Chondrocyte (in vitro differentiated cells): ENCODE measurements at regions not wholly inside any gene's neighbourhood (a gene's known extent, or its start where the extent isn't known, plus 50 kb on each side); places are given as distances from the start of the nearest gene placed in this dataset.
A peak's percentile ranks its signal among the peaks of the same experiment; 100 is the strongest.

Source experiments
- DNase-seq: peaks from one replicate; pipeline ENCODE4 v3.0.0; 2021; ENCODE audit warnings: mixed read lengths, low spot score
- H3K27ac Mint-ChIP-seq: one replicate; pipeline ENCODE4 v1.8.0; 2021; ENCODE audit warnings: mild to moderate bottlenecking, moderate library complexity, mixed read lengths; ENCODE audit not compliant: unreplicated experiment
- H3K27me3 Mint-ChIP-seq: 2 replicates; pipeline ENCODE4 v1.8.0; 2021; ENCODE audit warnings: low read depth, mixed read lengths
- H3K36me3 Mint-ChIP-seq: 2 replicates; pipeline ENCODE4 v1.8.0; 2021; ENCODE audit warnings: low read depth, mixed read lengths
- H3K4me1 Mint-ChIP-seq: 2 replicates; pipeline ENCODE4 v1.8.0; 2021; ENCODE audit warnings: low read depth, mild to moderate bottlenecking, mixed read lengths
- H3K4me3 Mint-ChIP-seq: one replicate; pipeline ENCODE4 v1.8.0; 2021; ENCODE audit warnings: mild to moderate bottlenecking, moderate library complexity, mixed read lengths; ENCODE audit not compliant: unreplicated experiment
- H3K9me3 Mint-ChIP-seq: 2 replicates; pipeline ENCODE4 v1.8.0; 2021; ENCODE audit warnings: low read depth, mixed read lengths
- TF ChIP-seq, protein P1 (sequence below): fragments of 200-600 bp; sonication (generic); IDR thresholded peaks from 2 replicates; pipeline ENCODE4 v1.5.0; 2021; ENCODE audit warnings: antibody characterized with exemption, mild to moderate bottlenecking, moderate library complexity

DNA sequence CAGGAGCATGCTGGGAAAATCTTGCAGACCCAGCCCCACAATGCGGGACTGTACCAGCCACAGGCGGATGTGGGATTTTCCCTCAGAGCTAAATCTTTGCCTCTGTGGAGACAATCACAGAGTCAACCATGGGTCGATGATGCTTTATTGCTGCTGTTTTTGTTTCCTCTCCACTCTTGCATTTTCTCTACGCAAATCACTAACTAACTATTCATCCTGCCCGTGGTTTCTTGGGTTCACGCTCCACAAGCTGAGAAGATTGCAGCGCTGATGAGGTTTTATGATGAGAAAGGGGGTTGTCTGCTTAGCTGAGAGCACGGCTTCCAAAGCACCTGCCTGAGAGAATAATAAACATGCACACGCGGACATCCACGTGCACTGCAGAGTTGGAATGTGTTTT lies 500.2 kb upstream of the ADAMTS16 start:
- no peak for DNase-seq
- Mint-ChIP-seq H3K4me3 (no peak overlapping the region), H3K36me3 (no peaks in the 10 kb centered on the region), H3K9me3 (no peaks in the 10 kb centered on the region), H3K27ac (no peak overlapping the region), H3K4me1 (no peaks in the 10 kb centered on the region), H3K27me3 (peaks cover 5% of the 10 kb centered on the region)
- TF ChIP-seq, protein P1, sequence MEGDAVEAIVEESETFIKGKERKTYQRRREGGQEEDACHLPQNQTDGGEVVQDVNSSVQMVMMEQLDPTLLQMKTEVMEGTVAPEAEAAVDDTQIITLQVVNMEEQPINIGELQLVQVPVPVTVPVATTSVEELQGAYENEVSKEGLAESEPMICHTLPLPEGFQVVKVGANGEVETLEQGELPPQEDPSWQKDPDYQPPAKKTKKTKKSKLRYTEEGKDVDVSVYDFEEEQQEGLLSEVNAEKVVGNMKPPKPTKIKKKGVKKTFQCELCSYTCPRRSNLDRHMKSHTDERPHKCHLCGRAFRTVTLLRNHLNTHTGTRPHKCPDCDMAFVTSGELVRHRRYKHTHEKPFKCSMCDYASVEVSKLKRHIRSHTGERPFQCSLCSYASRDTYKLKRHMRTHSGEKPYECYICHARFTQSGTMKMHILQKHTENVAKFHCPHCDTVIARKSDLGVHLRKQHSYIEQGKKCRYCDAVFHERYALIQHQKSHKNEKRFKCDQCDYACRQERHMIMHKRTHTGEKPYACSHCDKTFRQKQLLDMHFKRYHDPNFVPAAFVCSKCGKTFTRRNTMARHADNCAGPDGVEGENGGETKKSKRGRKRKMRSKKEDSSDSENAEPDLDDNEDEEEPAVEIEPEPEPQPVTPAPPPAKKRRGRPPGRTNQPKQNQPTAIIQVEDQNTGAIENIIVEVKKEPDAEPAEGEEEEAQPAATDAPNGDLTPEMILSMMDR = no peak

DNA sequence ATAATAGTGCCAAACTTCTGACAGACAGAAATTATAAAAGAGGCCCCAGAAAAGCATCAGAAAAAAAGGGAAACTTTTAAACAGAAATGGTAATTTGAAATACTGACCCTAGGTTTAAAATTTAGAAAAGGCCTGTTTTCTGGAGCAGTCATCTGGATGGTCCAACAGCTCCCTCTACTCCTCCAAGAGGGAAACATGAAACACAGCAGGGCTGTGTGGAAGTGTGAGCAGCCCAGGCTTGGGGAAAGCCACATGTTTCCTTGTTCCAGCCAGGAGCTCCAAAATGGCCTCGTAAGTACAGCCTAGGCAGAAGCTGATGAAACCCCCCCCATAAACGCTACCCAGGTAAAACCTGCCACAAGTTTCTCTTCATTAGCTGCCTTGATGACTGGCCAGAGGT lies 499.3 kb upstream of the ADAMTS16 start:
- Mint-ChIP-seq H3K9me3 (no peaks in the 10 kb centered on the region), H3K36me3 (no peaks in the 10 kb centered on the region), H3K27me3 (peaks cover 5% of the 10 kb centered on the region), H3K27ac (no peak overlapping the region), H3K4me1 (no peaks in the 10 kb centered on the region), H3K4me3 (no peak overlapping the region)
- TF ChIP-seq, protein P1 = peak; percentile 79
- no peak for DNase-seq

DNA sequence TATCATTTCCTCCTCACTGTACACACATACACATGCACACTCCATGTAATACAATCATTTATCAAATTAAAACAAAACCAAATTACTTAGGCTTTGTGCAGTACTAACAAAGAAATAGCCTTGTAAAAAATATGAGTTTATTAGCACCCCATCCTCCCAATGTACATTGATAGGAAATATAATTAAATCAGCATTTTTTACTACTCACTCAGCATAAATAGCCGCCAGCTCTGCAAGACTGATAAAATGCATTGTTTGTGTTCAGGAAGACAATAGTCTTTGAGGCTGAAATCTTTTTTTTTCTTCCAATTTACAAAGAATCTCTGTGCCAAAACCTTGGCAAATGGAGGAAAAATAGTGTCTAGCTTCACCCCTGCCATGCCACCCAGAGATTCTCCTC lies 497.6 kb upstream of the ADAMTS16 start:
- no peaks in the 10 kb centered on the region for H3K4me1 Mint-ChIP-seq
- peak overlapping the region; percentile 32 for H3K27ac Mint-ChIP-seq
- TF ChIP-seq, protein P1 = no peak
- no peaks in the 10 kb centered on the region for H3K9me3 Mint-ChIP-seq
- H3K36me3 Mint-ChIP-seq = no peaks in the 10 kb centered on the region
- no peak for DNase-seq
- H3K27me3 Mint-ChIP-seq = peaks cover 2% of the 10 kb centered on the region
- no peak overlapping the region for H3K4me3 Mint-ChIP-seq

DNA sequence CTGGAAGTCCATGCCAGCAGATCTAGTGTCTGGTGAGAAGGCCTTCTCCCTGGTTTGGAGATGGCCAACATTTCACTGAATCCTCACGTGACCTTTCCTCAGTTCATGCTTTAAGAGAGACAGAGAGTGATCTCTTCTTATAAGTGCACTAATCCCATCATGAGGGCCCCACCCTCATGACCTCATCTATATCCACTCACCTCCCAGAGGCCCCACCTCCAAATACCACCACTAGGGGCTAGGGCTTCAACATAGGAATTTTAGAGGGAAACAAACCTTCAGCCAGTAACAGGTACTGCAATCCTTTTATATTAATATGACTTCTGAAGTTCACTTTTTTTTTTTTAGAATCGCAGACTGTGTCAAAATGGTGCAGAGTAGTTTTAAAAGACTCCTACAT lies 496.9 kb upstream of the ADAMTS16 start:
- no peaks in the 10 kb centered on the region for H3K4me1 Mint-ChIP-seq
- no peaks in the 10 kb centered on the region for H3K9me3 Mint-ChIP-seq
- TF ChIP-seq, protein P1 = no peak

DNA sequence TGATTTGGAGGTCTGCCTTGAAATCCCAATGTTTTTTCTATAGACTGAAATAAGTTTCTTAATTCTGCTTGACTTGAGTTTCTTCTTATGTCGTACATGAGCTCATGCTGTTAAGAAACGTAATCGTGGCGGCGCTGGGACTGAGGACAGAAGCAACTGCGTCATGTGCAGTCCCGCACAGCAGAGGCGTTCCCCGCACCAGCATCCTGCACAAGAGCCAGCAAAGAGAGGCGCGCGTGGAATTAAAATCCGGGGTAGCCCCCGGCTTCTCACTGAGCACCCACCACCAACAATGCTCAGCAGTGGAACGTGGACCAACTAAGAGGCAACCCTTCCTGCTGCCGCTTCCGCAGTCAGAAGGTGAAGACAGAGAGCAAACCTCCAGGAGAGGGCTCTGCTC lies 496.2 kb upstream of the ADAMTS16 start:
- DNase-seq = no peak
- TF ChIP-seq, protein P1 = no peak
- Mint-ChIP-seq H3K4me1 (no peaks in the 10 kb centered on the region), H3K27me3 (no peaks in the 10 kb centered on the region), H3K36me3 (no peaks in the 10 kb centered on the region), H3K9me3 (no peaks in the 10 kb centered on the region), H3K27ac (no peak overlapping the region), H3K4me3 (no peak overlapping the region)

More for the DNA sequence above, 496.9 kb upstream of the ADAMTS16 start:
- Mint-ChIP-seq H3K4me3 (no peak overlapping the region), H3K27ac (no peak overlapping the region), H3K27me3 (peaks cover 1% of the 10 kb centered on the region), H3K36me3 (no peaks in the 10 kb centered on the region)
- no peak for DNase-seq
